NOMO-1 treated with DMSO at 0.1 percent for 48 hours (cell line): ENCODE measurements at regions not wholly inside any gene's neighbourhood (a gene's known extent, or its start where the extent isn't known, plus 50 kb on each side); places are given as distances from the start of the nearest gene placed in this dataset.
"Not testable (repeated sequence)": the region's sequence is repeated elsewhere in the genome, so short reads cannot be mapped to it uniquely, and the experiment has no call there.

ENCODE experiments used
- DNase-seq: peaks from one replicate; lab custom pipeline; 2025; ENCODE audit not compliant: unreplicated experiment; lab: John Stamatoyannopoulos, UW

DNA sequence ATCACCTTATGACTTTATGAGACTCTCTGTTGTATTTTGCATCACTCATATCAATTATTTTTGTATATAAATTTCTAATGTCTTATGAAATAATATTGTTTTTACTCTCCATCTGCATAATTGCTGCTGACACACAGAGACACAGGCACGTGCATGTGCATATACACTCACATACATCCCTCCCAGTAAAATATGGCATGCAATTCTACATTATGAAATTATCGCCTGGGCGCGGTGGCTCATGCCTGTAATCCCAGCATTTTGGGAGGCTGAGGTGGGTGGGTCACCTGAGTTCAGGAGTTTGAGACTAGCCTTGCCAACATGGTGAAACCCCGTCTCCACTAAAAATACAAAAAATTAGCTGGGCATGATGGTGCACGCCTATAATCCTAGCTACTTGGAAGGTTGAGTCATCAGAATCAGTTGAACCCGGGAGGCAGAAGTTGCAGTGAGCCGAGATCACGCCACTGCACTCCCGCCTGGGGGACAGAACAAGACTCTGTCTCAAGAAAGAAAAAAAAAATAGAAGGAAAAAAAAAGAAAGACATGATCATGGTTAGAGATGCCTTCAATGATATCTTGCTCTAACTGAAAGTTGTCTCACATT lies 96.7 kb upstream of the LUZP2 start:
- DNase-seq = no peak

- no peak for DNase-seq
These were observed 90.5 kb upstream of the LUZP2 start for GRCh38 chr11:24406389-24406788.

- no peak for DNase-seq
These were observed 89.9 kb upstream of the LUZP2 start for GRCh38 chr11:24406980-24407379.

DNA sequence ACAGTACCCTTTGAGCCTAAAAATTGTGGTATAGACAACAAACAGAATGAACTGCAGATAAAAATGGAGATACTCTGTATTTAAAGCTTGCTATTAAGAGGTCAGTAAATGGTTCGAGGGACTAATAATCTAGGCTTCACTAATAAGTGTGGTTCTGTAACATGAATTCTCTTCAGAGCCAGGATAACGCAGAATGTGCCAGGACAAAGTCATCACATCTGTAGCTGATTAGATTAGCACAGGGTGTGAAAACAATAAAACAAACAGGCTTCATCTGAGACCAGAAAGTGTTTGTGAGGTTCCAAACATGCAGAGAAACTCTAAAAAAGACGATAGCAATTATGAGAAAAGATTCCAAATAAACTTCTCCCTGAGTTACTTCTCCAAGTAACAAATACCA lies 89.1 kb upstream of the LUZP2 start:
- no peak for DNase-seq

DNA sequence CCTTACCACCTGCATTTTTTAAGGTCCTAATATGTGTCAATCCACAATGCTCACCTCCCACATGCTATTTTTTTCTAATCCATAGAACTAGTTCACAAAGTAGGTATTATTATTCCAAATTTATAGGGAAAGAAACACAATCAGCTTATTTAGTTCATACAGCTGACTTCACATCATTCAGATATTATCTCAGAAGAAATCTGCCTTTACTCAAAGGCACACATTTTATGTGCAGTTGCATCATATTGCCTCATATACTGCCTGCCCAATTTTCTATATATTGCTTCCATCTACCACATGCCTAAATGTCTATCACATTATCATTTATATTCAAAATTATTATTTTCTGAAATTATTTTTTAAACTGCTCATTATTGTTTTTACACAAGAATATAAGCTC lies 88.7 kb upstream of the LUZP2 start:
- DNase-seq = no peak

GRCh38 chr11:24411791-24412190 lies 85.1 kb upstream of the LUZP2 start:
- no peak for DNase-seq

DNA sequence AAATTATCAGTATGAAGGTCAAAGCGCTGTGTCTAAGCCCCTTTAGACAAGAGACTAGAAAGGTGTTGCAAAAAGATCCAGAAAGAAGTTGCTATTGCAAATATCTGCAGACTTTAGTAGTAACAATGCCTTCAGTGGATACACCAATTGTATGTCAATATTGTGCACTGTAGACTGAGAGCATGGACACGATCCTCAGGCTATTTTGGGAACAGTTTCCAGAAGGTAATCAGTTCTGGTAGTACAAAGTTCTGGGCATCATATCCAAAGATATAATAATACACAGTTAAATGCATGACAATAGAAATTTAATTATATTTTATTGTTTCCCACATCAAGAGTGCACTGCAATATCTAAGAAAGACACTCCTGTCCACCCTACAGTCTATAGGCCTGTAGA lies 84.1 kb upstream of the LUZP2 start:
- DNase-seq = no peak

- no peak for DNase-seq
These were observed 83.5 kb upstream of the LUZP2 start for GRCh38 chr11:24413391-24413790.

- DNase-seq = not testable (repeated sequence)
These were observed 80.8 kb upstream of the LUZP2 start for GRCh38 chr11:24415955-24416636.

DNA sequence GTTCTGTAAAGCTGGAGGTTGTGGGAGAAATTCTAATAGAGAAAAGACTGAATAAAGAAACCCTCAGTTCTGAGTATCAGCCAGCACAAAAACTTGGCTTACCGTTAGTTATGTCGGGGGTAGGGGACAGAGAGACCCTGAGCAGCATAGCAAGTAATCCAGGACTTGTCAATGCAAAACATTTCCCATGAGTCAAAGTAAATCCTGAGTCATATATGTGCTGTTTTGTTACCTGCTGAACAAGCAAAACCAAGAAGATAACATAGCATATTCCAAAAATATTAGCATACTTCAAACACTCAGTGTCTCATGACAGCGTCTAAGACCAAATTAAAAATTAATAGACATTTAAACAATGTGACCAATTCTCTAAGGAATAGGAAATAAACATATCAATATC lies 75.1 kb upstream of the LUZP2 start:
- DNase-seq = no peak

GRCh38 chr11:24422376-24422775 lies 74.5 kb upstream of the LUZP2 start:
- DNase-seq = no peak

DNA sequence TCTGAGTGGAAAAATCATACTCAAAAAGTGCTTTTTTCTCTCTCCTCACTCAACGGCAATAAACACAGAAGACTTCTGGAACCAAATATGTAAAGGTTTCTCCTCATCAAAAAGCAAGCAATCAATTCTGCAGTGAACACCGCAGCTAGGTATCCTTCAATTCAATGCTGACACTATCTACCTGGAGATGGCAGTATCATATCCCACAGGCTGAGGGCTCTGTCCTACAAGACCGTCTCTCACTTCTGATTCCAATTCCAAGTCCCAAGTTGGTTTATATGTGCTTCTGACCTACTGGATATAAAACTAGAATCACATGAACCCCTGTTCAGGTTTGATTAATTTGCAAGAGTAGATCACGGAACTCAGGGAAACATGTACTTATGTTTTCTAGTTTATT lies 59.7 kb upstream of the LUZP2 start:
- no peak for DNase-seq
